ENCODE measurements at regions not wholly inside any gene's neighbourhood (a gene's known extent, or its start where the extent isn't known, plus 50 kb on each side); places are given as distances from the start of the nearest gene placed in this dataset.
A peak's percentile ranks its signal among the peaks of the same experiment; 100 is the strongest.

GRCh38 chr18:25962919-25963318 lies 127.5 kb downstream of the SS18 start:
- DNase-seq (ENCODE audit: low read depth in 1 of 2, low spot score in 1 of 2), result no peak

DNA sequence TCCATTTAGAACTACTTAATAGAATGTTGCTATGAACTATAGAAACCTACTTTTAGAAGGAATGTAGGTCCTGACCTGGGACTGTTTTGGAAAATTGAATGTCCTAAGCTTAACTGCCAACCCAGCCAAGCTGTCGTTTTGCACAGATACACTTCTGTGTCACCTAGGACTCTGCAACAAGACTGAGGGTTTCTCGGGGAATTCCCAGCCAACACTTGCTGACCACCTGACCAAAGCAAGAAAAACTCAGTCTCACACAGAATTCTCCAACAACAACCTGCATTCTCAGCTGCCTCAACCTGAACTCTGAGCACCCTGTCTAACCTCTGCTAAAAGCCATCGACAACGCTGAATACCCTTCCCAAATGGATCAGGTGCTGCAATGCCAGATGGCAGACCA lies 128.2 kb downstream of the SS18 start:
- DNase-seq (ENCODE audit: low read depth in 1 of 2, low spot score in 1 of 2), result no peak

- DNase-seq (ENCODE audit: low read depth in 1 of 2, low spot score in 1 of 2), result no peak
Measured at GRCh38 chr18:25957017-25957416, 133.4 kb downstream of the SS18 start.

GRCh38 chr18:25953111-25953510 lies 137.3 kb downstream of the SS18 start:
- no peak for DNase-seq (ENCODE audit: low read depth in 1 of 2, low spot score in 1 of 2)

DNA sequence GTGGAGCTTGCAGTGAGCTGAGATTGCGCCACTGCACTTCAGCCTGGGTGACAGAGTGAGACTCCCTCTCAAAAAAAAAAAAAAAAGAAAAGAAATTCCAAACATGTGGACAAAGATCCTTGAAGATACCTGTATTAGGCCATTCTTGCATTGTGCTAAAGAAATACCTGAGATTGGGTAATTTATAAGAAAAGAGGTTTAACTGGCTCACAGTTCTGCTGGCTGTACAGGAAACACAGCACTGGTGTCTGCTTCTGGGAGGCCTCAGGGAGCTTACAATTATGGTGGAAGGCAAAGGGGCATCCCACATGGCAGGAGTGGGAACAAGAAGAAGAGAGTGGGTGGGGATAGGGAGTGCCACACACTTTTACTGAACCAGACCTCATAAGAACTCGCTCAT lies 140.1 kb downstream of the SS18 start:
- no peak for DNase-seq (ENCODE audit: low read depth in 1 of 2, low spot score in 1 of 2)

DNA sequence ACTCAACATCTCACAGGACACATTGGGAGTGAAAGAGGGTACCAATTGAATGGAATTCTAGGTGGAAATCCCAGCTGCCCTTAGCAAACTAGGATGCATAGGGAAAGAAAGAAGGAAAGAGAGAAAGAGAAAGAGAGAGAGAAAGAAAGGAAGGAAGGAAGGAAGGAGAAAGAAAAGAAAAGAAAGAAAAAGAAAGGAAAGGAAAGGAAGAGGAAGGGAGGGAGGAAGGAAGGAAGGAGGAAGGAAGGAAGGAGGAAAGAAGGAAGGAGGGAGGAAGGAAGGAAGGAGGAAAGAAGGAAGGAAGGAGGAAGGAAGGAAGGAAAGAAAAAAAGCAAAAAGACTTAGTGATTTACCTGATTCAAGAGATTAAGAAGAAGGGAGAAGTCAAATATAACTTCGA lies 143.9 kb downstream of the SS18 start:
- DNase-seq (ENCODE audit: low read depth in 1 of 2, low spot score in 1 of 2), result no peak

DNA sequence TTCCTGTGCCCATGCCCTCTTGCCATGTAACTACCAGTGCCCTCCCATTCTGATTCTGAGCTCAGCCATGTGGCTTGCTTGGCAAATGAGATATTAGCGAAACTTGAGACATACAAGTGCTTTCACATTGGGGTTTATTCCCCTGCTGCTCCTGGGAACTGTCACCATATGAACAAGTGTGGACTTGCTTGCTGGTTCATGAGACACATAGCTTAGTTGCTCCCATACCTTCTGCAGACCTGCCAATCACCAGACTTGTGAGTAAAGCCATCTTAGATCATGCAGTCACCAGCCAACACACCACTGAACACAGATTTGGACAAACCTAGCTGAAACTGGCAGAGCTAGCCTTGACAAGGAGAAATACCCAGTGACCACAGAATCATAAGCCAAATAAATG lies 155.1 kb downstream of the SS18 start:
- no peak for DNase-seq (ENCODE audit: low read depth in 1 of 2, low spot score in 1 of 2)

GRCh38 chr18:25931126-25931525 lies 159.3 kb downstream of the SS18 start:
- no peak for DNase-seq (ENCODE audit: low read depth in 1 of 2, low spot score in 1 of 2)

DNA sequence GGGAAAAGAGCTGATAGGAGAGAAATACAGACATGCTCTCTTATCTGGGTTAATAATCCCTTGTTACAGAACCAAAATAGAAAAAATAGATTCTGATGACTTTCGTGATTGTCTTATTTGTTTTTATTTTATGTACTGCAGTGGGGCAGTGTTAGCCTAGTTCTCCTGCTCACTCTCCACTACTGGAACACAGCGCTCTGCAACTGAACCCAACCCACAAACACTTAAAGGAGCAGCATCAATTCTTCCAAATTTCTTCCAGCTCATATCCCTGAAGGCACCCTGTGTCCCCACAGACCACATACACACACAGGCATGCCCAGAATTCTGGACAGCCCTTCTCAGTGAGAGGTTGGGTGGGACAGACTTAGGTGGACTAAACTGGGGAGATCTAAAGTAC lies 160.6 kb downstream of the SS18 start:
- no peak for DNase-seq (ENCODE audit: low read depth in 1 of 2, low spot score in 1 of 2)

DNA sequence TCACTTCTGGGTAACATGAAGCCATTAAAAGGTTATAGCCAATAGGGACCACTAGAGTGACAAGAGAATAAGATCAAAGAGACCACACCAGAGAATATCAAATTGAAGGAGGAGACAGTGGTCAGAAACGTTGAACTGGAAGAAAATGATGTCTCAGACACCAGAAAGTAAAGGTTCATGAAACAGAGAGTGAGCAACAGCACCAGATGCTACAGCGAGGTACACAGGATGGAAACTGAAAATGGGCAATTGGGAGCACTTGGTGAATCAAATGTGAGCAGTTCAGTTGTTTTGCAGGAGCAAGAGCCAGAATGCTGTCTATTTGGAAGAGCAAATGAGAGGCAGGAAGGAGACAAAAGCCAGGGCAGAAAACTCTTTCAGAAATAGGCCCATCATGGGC lies 162.6 kb downstream of the SS18 start:
- no peak for DNase-seq (ENCODE audit: low read depth in 1 of 2, low spot score in 1 of 2)

DNA sequence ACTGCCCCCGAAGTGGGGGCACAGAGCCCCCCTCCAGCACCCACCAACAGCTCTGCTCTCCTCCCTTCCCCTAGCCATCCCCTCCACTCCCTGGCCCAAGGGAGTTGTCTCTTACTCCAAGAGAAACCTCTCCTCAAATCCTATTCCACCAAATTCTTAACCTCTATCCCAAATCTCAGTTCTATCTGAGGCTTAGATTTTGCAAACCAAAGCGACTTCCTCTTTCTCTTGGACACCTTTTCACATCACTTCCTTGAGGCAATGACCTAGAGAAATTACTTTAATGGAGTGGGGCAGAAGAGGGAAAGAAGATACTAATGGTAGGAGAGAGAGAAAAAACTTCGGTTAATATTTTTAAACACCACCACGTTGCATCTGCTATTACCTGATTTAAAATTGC lies 167.2 kb downstream of the SS18 start:
- DNase-seq (ENCODE audit: low read depth in 1 of 2, low spot score in 1 of 2), result no peak

GRCh38 chr18:25921677-25922421 lies 168.6 kb downstream of the SS18 start:
- DNase-seq (ENCODE audit: low read depth in 1 of 2, low spot score in 1 of 2), result peak in 1 of 2 donors; percentile 18

DNA sequence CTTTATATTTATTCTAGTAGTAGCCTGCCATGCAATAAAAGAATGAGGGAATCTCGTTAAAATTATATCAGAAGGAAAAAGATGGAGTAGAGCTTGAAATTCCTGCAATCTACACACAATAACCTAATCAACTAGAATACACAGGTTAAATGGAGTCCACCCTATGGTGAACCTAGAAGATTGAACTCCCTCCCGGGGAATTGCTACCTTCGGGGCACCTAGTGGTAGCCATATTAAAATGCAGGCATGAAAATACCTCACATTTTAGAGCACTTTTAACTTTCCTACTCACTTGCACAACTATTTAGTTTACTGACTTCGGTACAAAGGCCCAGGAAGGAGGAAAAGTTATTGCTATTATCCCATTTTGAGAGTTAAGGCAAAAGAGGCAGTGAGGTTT lies 174.5 kb downstream of the SS18 start:
- DNase-seq (ENCODE audit: low read depth in 1 of 2, low spot score in 1 of 2), result no peak

- no peak for DNase-seq (ENCODE audit: low read depth in 1 of 2, low spot score in 1 of 2)
Measured at GRCh38 chr18:25898965-25899364, 191.4 kb downstream of the SS18 start.

GRCh38 chr18:25896956-25897355 lies 193.5 kb downstream of the SS18 start:
- DNase-seq (ENCODE audit: low read depth in 1 of 2, low spot score in 1 of 2), result no peak

GRCh38 chr18:25896178-25896780 lies 194.1 kb downstream of the SS18 start:
- DNase-seq (ENCODE audit: low read depth in 1 of 2, low spot score in 1 of 2), result no peak

- no peak for DNase-seq (ENCODE audit: low read depth in 1 of 2, low spot score in 1 of 2)
Measured at GRCh38 chr18:25895518-25895917, 194.9 kb downstream of the SS18 start.

GRCh38 chr18:25886283-25886682 lies 204.1 kb downstream of the SS18 start:
- no peak for DNase-seq (ENCODE audit: low read depth in 1 of 2, low spot score in 1 of 2)

- no peak for DNase-seq (ENCODE audit: low read depth in 1 of 2, low spot score in 1 of 2)
Measured at GRCh38 chr18:25883091-25883490, 207.3 kb downstream of the SS18 start.

GRCh38 chr18:25881149-25881548 lies 209.3 kb downstream of the SS18 start:
- DNase-seq (ENCODE audit: low read depth in 1 of 2, low spot score in 1 of 2), result no peak

GRCh38 chr18:25880441-25880840 lies 210.0 kb downstream of the SS18 start:
- DNase-seq (ENCODE audit: low read depth in 1 of 2, low spot score in 1 of 2), result no peak

- DNase-seq (ENCODE audit: low read depth in 1 of 2, low spot score in 1 of 2), result no peak
Measured at GRCh38 chr18:25876330-25876948, 214.0 kb downstream of the SS18 start.

Data from activated CD4-positive, alpha-beta T cell treated with anti-CD3 and anti-CD28 coated beads, Interleukin-2, amount 50 U/mL, for 24 hours (primary cell).